Heart right ventricle (tissue), 16 donors: ENCODE measurements at regions not wholly inside any gene's neighbourhood (a gene's known extent, or its start where the extent isn't known, plus 50 kb on each side); places are given as distances from the start of the nearest gene placed in this dataset.

ENCODE experiments used
- ATAC-seq, 8 donors: fragments of 200-7000 bp; cut with Tn5 transposase; one replicate each; pipeline ENCODE4 v1.9.1; 2020; ENCODE audit warnings: mild to moderate bottlenecking in 8 of 8, moderate library complexity in 8 of 8, moderate number of reproducible peaks in 1 of 8
- DNase-seq, 2 donors: peaks; one replicate each; pipeline ENCODE4 v3.0.0-alpha.2; 2020
- H3K27ac ChIP-seq, 10 donors: fragments of 200-600 bp; sonication (generic) in 2 of 10; one replicate each; pipeline versions ENCODE4 v1.5.0 to v1.8.0; 2020 to 2022; ENCODE audit warnings: mild to moderate bottlenecking in 3 of 10
- H3K27me3 ChIP-seq, 7 donors: fragments of 200-600 bp; one replicate each; pipeline ENCODE4 v1.8.0; 2021 to 2022; ENCODE audit warnings: mild to moderate bottlenecking in 2 of 7
- H3K36me3 ChIP-seq, 9 donors: fragments of 200-600 bp; sonication (generic) in 1 of 9; one replicate each; pipeline versions ENCODE4 v1.5.0 to v1.8.0; 2020 to 2022; ENCODE audit warnings: mild to moderate bottlenecking in 2 of 9
- H3K4me1 ChIP-seq, 9 donors: fragments of 200-600 bp; sonication (generic) in 1 of 9; one replicate each; pipeline versions ENCODE4 v1.5.0 to v1.8.0; 2020 to 2022; ENCODE audit warnings: mild to moderate bottlenecking in 4 of 9
- H3K4me3 ChIP-seq, 10 donors: fragments of 200-600 bp; sonication (generic) in 2 of 10; one replicate each; pipeline versions ENCODE4 v1.5.0 to v1.8.0; 2020 to 2022; ENCODE audit warnings: mild to moderate bottlenecking in 7 of 10, moderate library complexity in 2 of 10
- H3K9me3 ChIP-seq, 11 donors: fragments of 200-600 bp in 10 of 11; sonication (generic) in 2 of 11; one replicate each; pipeline versions ENCODE4 v1.5.0 to v1.8.0; 2013 to 2022; ENCODE audit warnings: mild to moderate bottlenecking in 2 of 11, control low read depth in 1 of 11, moderate library complexity in 1 of 11
- CTCF ChIP-seq, 9 donors: fragments of 200-600 bp; sonication (generic) in 2 of 9; IDR thresholded peaks; one replicate each; pipeline versions ENCODE4 v1.5.0 to v1.8.0; 2021 to 2022; ENCODE audit warnings: antibody characterized with exemption in 9 of 9, mild to moderate bottlenecking in 5 of 9, moderate library complexity in 1 of 9
- WGBS, 2 donors: extraction: QIAGEN DNeasy Blood & Tissue Kit; methylation state at CpG; one replicate each; pipeline ENCODE4 v1.1.7; 2013; ENCODE audit warnings: inconsistent platforms in 1 of 2; 5-methylcytosine and 5-hydroxymethylcytosine counted together
- intact Hi-C, 10 donors: fragments of 100-400 bp; cut with DNase I; formaldehyde crosslinking; loops; one replicate each; pipeline versions ENCODE4 v1.11.1 to v1.14.2; 2022
- donor health status: Arrhythmogenic right ventricular cardiomyopathy.
- donor health status: ischemic (EF 13 %, LVEDD 7.1; RV severe dilation, severe dysfunction).
- donor health status: healthy with polysubstance abuse.
- donor health status: DM: no; HTN: yes; CAD: no.
- donor health status: DM: no; HTN: no; CAD: no.
- donor health status: ischemic (EF 25% LVEDD 6.9; RV normal size, moderate dysfunction).
- donor health status: ischemic (EF 25% LVEDD 5.7; RV mildly dilated, moderate dysfunction).
- donor health status: healthy.
- donor health status: DM: yes; HTN: yes; CAD: no.
- donor health status: Ischemic cardiomyopathy.
- donor health status: ischemic (EF 35%, LVEDD 5.7; RV mildly dilated, moderate dysfunction).
- donor health status: nonischemic (EF 11% LVEDD 7.7; RV severe dilation, severe dysfunction).
- donor health status: DM: yes; HTN: yes; CAD: no.
- donor health status: PGD.
- donor health status: ischemic (EF 29% LVEDD 5.4; RV normal size, mild dysfunction).
- donor health status: nonischemic (EF 23%, LVEDD 6.1; RV moderate dilation, normal function).

DNA sequence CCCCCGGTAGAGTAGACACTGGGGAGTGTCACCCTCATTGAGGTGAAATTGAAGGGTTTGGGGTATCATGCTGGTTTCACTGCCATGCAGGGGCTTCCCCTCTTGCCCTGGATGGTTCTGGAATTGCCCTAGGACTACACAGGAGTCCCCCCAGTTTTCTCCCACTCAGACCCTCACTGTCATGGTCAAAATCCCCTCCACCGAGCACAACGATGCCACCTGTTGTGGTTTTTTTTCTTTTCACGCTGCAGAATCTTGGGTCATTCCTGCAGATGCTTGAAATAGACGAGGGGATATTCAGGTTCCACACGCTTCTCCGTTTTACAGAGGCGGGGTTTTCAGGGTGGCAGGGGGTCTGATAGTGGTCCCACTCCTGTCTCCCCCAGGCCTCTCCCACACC, 255.6 kb downstream of the ENGASE start:
- Histone ChIP-seq H3K27me3 (peaks cover 0 to 79% (median 66%) of the 10 kb centered on the region in 7 donors), H3K4me3 (no peak overlapping the region), H3K36me3 (no peaks in the 10 kb centered on the region), H3K27ac (no peak overlapping the region), H3K4me1 (no peaks in the 10 kb centered on the region), H3K9me3 (no peaks in the 10 kb centered on the region)
- 76 to 80% methylated on average over 8 of the region's 8 CpGs for WGBS, 2 donors
- ATAC-seq (no peak), DNase-seq (no peak)
- intact Hi-C loops, result no loop called here
- no peak for TF ChIP-seq CTCF (IDR thresholded peaks at IDR 0.05)

GRCh38 chr17:79326814-79327213, 252.2 kb downstream of the ENGASE start:
- H3K9me3 ChIP-seq, result no peaks in the 10 kb centered on the region
- H3K27me3 ChIP-seq, result peaks cover 0 to 82% (median 67%) of the 10 kb centered on the region in 7 donors
- intact Hi-C loops, result no loop called here
- H3K36me3 ChIP-seq, result no peaks in the 10 kb centered on the region
- ATAC-seq (no peak), DNase-seq (no peak)
- no peaks in the 10 kb centered on the region for H3K4me1 ChIP-seq
- no peak overlapping the region for H3K4me3 ChIP-seq
- no peak overlapping the region for H3K27ac ChIP-seq
- TF ChIP-seq CTCF (IDR thresholded peaks at IDR 0.05), result no peak
- WGBS, 2 donors, result 46 to 54% methylated on average over 2 of the region's 2 CpGs

DNA sequence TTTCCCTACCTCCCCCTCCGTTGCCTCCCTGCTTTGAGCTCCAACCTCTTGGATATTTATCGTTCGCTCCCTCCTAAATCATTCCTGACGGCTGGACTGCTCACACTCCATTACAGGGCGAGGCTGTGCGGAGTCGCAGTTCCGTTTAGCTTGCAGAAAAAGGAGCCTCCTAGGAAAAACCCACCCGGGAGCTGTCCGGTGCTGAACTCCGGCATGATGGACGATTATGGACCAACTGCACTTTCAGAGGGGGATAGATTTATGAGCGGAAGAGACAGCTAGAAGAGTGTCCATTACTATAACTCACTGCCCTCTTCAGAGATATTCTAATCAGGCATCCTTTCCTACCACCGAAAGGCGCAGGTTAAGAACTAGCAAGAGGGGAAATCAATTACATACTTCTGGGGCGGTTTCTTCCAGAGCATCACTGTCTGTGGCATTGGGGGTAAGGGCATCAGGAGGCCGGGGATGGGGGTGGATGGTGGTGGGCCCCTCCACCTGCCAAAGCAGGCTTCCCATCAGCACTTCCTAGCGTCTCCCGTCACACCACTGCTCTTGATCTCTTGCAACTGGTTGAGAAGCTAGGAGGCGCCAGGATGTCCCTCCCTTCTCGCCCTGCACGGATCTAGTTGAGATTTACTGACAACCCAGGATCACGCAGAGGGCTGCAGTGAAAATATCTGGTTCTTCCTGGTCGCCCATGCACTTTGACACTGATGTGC, 251.2 kb downstream of the ENGASE start:
- H3K27me3 ChIP-seq, result peaks cover 0 to 78% (median 59%) of the 10 kb centered on the region in 7 donors
- DNase-seq (no peak), ATAC-seq (no peak)
- H3K4me3 ChIP-seq, result no peak overlapping the region
- no peaks in the 10 kb centered on the region for H3K4me1 ChIP-seq
- 31% methylated on average over 24 of the region's 24 CpGs for WGBS, 2 donors
- intact Hi-C loops, result no loop called here
- TF ChIP-seq CTCF (IDR thresholded peaks at IDR 0.05), result no peak
- no peak overlapping the region for H3K27ac ChIP-seq
- no peaks in the 10 kb centered on the region for H3K9me3 ChIP-seq
- H3K36me3 ChIP-seq, result no peaks in the 10 kb centered on the region

GRCh38 chr17:79324194-79324593, 249.6 kb downstream of the ENGASE start:
- no peak for ATAC-seq

More at GRCh38 chr17:79324194-79324593, 249.6 kb downstream of the ENGASE start:
- H3K4me1 ChIP-seq, result no peaks in the 10 kb centered on the region
- H3K27me3 ChIP-seq, result peaks cover 0 to 74% (median 51%) of the 10 kb centered on the region in 7 donors
- DNase-seq, result no peak
- WGBS, 2 donors, result 60 to 64% methylated on average over 5 of the region's 5 CpGs
- H3K4me3 ChIP-seq, result no peak overlapping the region
- no peak for TF ChIP-seq CTCF (IDR thresholded peaks at IDR 0.05)
- intact Hi-C loops, result no loop called here
- H3K9me3 ChIP-seq, result no peaks in the 10 kb centered on the region
- no peaks in the 10 kb centered on the region for H3K36me3 ChIP-seq
- H3K27ac ChIP-seq, result no peak overlapping the region
